Omental fat pad (tissue), 3 donors: ENCODE measurements at regions not wholly inside any gene's neighbourhood (a gene's known extent, or its start where the extent isn't known, plus 50 kb on each side); places are given as distances from the start of the nearest gene placed in this dataset.

Source experiments
- ATAC-seq: fragments of 150-250 bp; one replicate; pipeline ENCODE4 v1.9.1; 2016; ENCODE audit warnings: mild to moderate bottlenecking, moderate library complexity; ENCODE audit not compliant: low FRiP score
- DNase-seq: peaks from one replicate; pipeline ENCODE4 v3.0.0-alpha.2; 2019; ENCODE audit warnings: low spot score
- CTCF ChIP-seq, 3 donors: fragments of 450-650 bp; IDR thresholded peaks; one replicate each; pipeline ENCODE4 v1.5.1; 2016 to 2017; ENCODE audit warnings: antibody characterized with exemption in 3 of 3, mild to moderate bottlenecking in 3 of 3, moderate library complexity in 2 of 3

GRCh38 chr18:7168408-7168807 lies 50.8 kb upstream of the LAMA1 start:
- no peak for TF ChIP-seq CTCF (IDR thresholded peaks at IDR 0.05)
- DNase-seq: no peak
- no peak for ATAC-seq
